GM23338 (cell line): ENCODE measurements at regions not wholly inside any gene's neighbourhood (a gene's known extent, or its start where the extent isn't known, plus 50 kb on each side); places are given as distances from the start of the nearest gene placed in this dataset.

Source experiments
- ATAC-seq: fragments of 200-7000 bp; cut with Tn5 transposase; 3 replicates; pipeline ENCODE4 v1.9.1; 2020
- DNase-seq: peaks from one replicate; pipeline ENCODE4 v3.0.0-alpha.2; 2015; ENCODE audit warnings: low spot score
- H2AFZ ChIP-seq: fragments of 200-600 bp; sonication (generic); 2 replicates; pipeline ENCODE4 v1.8.0; 2016; ENCODE audit warnings: antibody characterized with exemption, mild to moderate bottlenecking, moderate library complexity
- H3F3A ChIP-seq: fragments of 200-600 bp; sonication (generic); replicated peaks from 2 replicates; pipeline ENCODE4 v1.8.0; 2017; ENCODE audit warnings: antibody characterized with exemption, mixed run types, low read depth
- H3K27ac ChIP-seq: fragments of 200-600 bp; sonication (generic); 2 replicates; pipeline ENCODE4 v1.6.1; 2016; ENCODE audit warnings: low read depth
- H3K27me3 ChIP-seq: fragments of 200-600 bp; sonication (generic); 2 replicates; pipeline ENCODE4 v1.8.0; 2016; ENCODE audit warnings: mild to moderate bottlenecking, mixed run types, moderate library complexity; ENCODE audit not compliant: insufficient read depth
- H3K36me3 ChIP-seq: fragments of 200-600 bp; sonication (generic); 2 replicates; pipeline ENCODE4 v1.8.0; 2016; ENCODE audit warnings: mild to moderate bottlenecking; ENCODE audit not compliant: insufficient read depth
- H3K4me1 ChIP-seq: fragments of 200-600 bp; sonication (generic); 2 replicates; pipeline ENCODE4 v1.8.0; 2016; ENCODE audit warnings: mild to moderate bottlenecking, moderate library complexity; ENCODE audit not compliant: insufficient read depth
- H3K4me2 ChIP-seq: fragments of 200-600 bp; sonication (generic); 2 replicates; pipeline ENCODE4 v1.7.1; 2017; ENCODE audit warnings: mixed run types
- H3K4me3 ChIP-seq: fragments of 200-600 bp; sonication (generic); 2 replicates; pipeline ENCODE4 v1.6.1; 2016; ENCODE audit warnings: mixed run types
- H3K79me2 ChIP-seq: fragments of 200-600 bp; sonication (generic); replicated peaks from 2 replicates; pipeline ENCODE4 v1.8.0; 2017; ENCODE audit warnings: mild to moderate bottlenecking; ENCODE audit not compliant: insufficient read depth
- H3K9me2 ChIP-seq: fragments of 200-600 bp; sonication (generic); 2 replicates; pipeline ENCODE4 v1.8.0; 2017; ENCODE audit not compliant: insufficient read depth
- H4K20me1 ChIP-seq: fragments of 200-600 bp; sonication (generic); replicated peaks from 2 replicates; pipeline ENCODE4 v1.8.0; 2017; ENCODE audit warnings: mild to moderate bottlenecking; ENCODE audit not compliant: insufficient read depth
- H3K27ac Mint-ChIP-seq: 2 replicates; pipeline ENCODE4 v1.8.0; 2020; ENCODE audit warnings: inconsistent platforms, mild to moderate bottlenecking, moderate library complexity, mixed read lengths
- H3K27me3 Mint-ChIP-seq: 3 replicates; pipeline ENCODE4 v1.8.0; 2022; ENCODE audit warnings: low read depth, mild to moderate bottlenecking, moderate library complexity, mixed read lengths, inconsistent platforms; ENCODE audit not compliant: insufficient read depth, poor library complexity
- H3K36me3 Mint-ChIP-seq: 3 replicates; pipeline ENCODE4 v1.8.0; 2021; ENCODE audit warnings: low read depth, mild to moderate bottlenecking, inconsistent platforms, moderate library complexity, mixed read lengths
- H3K4me1 Mint-ChIP-seq: 3 replicates; pipeline ENCODE4 v1.8.0; 2020; ENCODE audit warnings: mild to moderate bottlenecking, inconsistent platforms, mixed read lengths
- H3K4me3 Mint-ChIP-seq: 3 replicates; pipeline ENCODE4 v1.8.0; 2021; ENCODE audit warnings: moderate library complexity, mild to moderate bottlenecking, inconsistent platforms, mixed read lengths
- H3K9me3 Mint-ChIP-seq: 3 replicates; pipeline ENCODE4 v1.8.0; 2020; ENCODE audit warnings: moderate library complexity, mild to moderate bottlenecking, inconsistent platforms, mixed read lengths
- EZH2 ChIP-seq: fragments of 200-600 bp; sonication (generic); IDR thresholded peaks from one replicate; pipeline ENCODE4 v1.8.0; 2017; ENCODE audit warnings: antibody characterized with exemption, mild to moderate bottlenecking, low read depth; ENCODE audit not compliant: unreplicated experiment
- EZH2phosphoT487 ChIP-seq: fragments of 200-600 bp; sonication (generic); IDR thresholded peaks from one replicate; pipeline ENCODE4 v1.8.1; 2018; ENCODE audit warnings: antibody characterized with exemption; ENCODE audit not compliant: unreplicated experiment
- JUNB ChIP-seq: IDR thresholded peaks from one replicate; pipeline ENCODE4 v1.6.1; 2016; ENCODE audit warnings: antibody characterized with exemption; ENCODE audit not compliant: unreplicated experiment
- NANOG ChIP-seq: IDR thresholded peaks from 2 replicates; pipeline ENCODE4 v1.6.1; 2016; ENCODE audit warnings: antibody characterized with exemption, borderline replicate concordance
- POLR2AphosphoS5 ChIP-seq: IDR thresholded peaks from 2 replicates; pipeline ENCODE4 v1.6.1; 2016; ENCODE audit warnings: antibody characterized with exemption, low read depth
- ZNF114 ChIP-seq: fragments of 250-450 bp; sonication (Bioruptor Pico); IDR thresholded peaks from 2 replicates; pipeline ENCODE4 v1.5.0; 2020; ENCODE audit warnings: mild to moderate bottlenecking, moderate library complexity
- ZNF331 ChIP-seq: fragments of 250-450 bp; sonication (Bioruptor Pico); IDR thresholded peaks from 2 replicates; pipeline ENCODE4 v1.5.0; 2020; ENCODE audit warnings: low read depth, mild to moderate bottlenecking, moderate library complexity
- TF ChIP-seq, protein P1 (sequence below): IDR thresholded peaks from one replicate; pipeline ENCODE4 v1.6.1; 2018; ENCODE audit warnings: antibody characterized with exemption; ENCODE audit not compliant: unreplicated experiment
- TF ChIP-seq, protein P2 (sequence below), 2 experiments: fragments of 200-600 bp in 1 of 2; sonication (generic) in 1 of 2; conservative IDR thresholded peaks; 2 replicates each; pipeline versions ENCODE4 v1.5.1 to v1.6.1; 2016 to 2017; ENCODE audit warnings: antibody characterized with exemption in 2 of 2, low read depth in 2 of 2, mild to moderate bottlenecking in 2 of 2, moderate library complexity in 1 of 2
- TF ChIP-seq, protein P3 (sequence below): fragments of 250-450 bp; sonication (Bioruptor Pico); IDR thresholded peaks from 2 replicates; pipeline ENCODE4 v1.5.0; 2020; ENCODE audit warnings: mild to moderate bottlenecking, moderate library complexity
- TF ChIP-seq, protein P4 (sequence below): IDR thresholded peaks from 2 replicates; pipeline ENCODE4 v1.6.1; 2016; ENCODE audit warnings: antibody characterized with exemption

DNA sequence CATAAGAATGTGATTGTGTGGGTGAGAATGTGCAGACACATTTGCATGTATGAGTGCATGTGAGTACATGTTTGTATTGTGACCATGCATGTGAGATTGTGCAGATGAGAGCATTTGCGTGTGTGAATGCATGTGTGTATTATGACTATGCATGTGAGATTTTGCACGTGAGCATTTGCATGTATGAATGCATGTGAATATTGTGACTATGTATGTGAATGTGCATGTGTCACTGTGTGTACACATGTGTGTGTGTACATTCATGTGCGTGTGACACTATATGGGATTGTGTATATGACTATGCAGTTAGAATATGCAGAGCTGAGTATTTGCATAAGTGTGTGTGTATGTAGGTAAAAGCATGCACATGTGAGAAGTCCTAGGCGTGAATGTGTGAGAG is 381.3 kb upstream of the MAF start:
- Histone ChIP-seq H3K4me2 (no peak overlapping the region), H3K4me3 (no peak overlapping the region), H3K27ac (no peak overlapping the region), H4K20me1 (no peaks in the 10 kb centered on the region), H3K27me3 (no peaks in the 10 kb centered on the region), H2AFZ (no peak overlapping the region), H3K79me2 (no peaks in the 10 kb centered on the region), H3K4me1 (no peaks in the 10 kb centered on the region), H3K9me2 (no peaks in the 10 kb centered on the region), H3F3A (no peaks in the 10 kb centered on the region), H3K36me3 (no peaks in the 10 kb centered on the region)
- no peak for ATAC-seq
- Mint-ChIP-seq H3K4me3 (no peak overlapping the region), H3K27ac (no peak overlapping the region), H3K36me3 (no peaks in the 10 kb centered on the region), H3K27me3 (peaks cover 1% of the 10 kb centered on the region), H3K4me1 (no peaks in the 10 kb centered on the region), H3K9me3 (no peaks in the 10 kb centered on the region)
- TF ChIP-seq EZH2 (no peak), POLR2AphosphoS5 (no peak), NANOG (no peak), ZNF331 (CRISPR knock-in tag) (no peak), ZNF114 (CRISPR knock-in tag) (no peak), EZH2phosphoT487 (no peak), JUNB (no peak)
- TF ChIP-seq, protein P1, sequence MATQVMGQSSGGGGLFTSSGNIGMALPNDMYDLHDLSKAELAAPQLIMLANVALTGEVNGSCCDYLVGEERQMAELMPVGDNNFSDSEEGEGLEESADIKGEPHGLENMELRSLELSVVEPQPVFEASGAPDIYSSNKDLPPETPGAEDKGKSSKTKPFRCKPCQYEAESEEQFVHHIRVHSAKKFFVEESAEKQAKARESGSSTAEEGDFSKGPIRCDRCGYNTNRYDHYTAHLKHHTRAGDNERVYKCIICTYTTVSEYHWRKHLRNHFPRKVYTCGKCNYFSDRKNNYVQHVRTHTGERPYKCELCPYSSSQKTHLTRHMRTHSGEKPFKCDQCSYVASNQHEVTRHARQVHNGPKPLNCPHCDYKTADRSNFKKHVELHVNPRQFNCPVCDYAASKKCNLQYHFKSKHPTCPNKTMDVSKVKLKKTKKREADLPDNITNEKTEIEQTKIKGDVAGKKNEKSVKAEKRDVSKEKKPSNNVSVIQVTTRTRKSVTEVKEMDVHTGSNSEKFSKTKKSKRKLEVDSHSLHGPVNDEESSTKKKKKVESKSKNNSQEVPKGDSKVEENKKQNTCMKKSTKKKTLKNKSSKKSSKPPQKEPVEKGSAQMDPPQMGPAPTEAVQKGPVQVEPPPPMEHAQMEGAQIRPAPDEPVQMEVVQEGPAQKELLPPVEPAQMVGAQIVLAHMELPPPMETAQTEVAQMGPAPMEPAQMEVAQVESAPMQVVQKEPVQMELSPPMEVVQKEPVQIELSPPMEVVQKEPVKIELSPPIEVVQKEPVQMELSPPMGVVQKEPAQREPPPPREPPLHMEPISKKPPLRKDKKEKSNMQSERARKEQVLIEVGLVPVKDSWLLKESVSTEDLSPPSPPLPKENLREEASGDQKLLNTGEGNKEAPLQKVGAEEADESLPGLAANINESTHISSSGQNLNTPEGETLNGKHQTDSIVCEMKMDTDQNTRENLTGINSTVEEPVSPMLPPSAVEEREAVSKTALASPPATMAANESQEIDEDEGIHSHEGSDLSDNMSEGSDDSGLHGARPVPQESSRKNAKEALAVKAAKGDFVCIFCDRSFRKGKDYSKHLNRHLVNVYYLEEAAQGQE: no peak
- TF ChIP-seq, protein P2, sequence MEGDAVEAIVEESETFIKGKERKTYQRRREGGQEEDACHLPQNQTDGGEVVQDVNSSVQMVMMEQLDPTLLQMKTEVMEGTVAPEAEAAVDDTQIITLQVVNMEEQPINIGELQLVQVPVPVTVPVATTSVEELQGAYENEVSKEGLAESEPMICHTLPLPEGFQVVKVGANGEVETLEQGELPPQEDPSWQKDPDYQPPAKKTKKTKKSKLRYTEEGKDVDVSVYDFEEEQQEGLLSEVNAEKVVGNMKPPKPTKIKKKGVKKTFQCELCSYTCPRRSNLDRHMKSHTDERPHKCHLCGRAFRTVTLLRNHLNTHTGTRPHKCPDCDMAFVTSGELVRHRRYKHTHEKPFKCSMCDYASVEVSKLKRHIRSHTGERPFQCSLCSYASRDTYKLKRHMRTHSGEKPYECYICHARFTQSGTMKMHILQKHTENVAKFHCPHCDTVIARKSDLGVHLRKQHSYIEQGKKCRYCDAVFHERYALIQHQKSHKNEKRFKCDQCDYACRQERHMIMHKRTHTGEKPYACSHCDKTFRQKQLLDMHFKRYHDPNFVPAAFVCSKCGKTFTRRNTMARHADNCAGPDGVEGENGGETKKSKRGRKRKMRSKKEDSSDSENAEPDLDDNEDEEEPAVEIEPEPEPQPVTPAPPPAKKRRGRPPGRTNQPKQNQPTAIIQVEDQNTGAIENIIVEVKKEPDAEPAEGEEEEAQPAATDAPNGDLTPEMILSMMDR (conservative IDR thresholded peaks at IDR 0.05; ENCODE audit: low read depth in 2 of 2): no peak
- TF ChIP-seq, protein P3, sequence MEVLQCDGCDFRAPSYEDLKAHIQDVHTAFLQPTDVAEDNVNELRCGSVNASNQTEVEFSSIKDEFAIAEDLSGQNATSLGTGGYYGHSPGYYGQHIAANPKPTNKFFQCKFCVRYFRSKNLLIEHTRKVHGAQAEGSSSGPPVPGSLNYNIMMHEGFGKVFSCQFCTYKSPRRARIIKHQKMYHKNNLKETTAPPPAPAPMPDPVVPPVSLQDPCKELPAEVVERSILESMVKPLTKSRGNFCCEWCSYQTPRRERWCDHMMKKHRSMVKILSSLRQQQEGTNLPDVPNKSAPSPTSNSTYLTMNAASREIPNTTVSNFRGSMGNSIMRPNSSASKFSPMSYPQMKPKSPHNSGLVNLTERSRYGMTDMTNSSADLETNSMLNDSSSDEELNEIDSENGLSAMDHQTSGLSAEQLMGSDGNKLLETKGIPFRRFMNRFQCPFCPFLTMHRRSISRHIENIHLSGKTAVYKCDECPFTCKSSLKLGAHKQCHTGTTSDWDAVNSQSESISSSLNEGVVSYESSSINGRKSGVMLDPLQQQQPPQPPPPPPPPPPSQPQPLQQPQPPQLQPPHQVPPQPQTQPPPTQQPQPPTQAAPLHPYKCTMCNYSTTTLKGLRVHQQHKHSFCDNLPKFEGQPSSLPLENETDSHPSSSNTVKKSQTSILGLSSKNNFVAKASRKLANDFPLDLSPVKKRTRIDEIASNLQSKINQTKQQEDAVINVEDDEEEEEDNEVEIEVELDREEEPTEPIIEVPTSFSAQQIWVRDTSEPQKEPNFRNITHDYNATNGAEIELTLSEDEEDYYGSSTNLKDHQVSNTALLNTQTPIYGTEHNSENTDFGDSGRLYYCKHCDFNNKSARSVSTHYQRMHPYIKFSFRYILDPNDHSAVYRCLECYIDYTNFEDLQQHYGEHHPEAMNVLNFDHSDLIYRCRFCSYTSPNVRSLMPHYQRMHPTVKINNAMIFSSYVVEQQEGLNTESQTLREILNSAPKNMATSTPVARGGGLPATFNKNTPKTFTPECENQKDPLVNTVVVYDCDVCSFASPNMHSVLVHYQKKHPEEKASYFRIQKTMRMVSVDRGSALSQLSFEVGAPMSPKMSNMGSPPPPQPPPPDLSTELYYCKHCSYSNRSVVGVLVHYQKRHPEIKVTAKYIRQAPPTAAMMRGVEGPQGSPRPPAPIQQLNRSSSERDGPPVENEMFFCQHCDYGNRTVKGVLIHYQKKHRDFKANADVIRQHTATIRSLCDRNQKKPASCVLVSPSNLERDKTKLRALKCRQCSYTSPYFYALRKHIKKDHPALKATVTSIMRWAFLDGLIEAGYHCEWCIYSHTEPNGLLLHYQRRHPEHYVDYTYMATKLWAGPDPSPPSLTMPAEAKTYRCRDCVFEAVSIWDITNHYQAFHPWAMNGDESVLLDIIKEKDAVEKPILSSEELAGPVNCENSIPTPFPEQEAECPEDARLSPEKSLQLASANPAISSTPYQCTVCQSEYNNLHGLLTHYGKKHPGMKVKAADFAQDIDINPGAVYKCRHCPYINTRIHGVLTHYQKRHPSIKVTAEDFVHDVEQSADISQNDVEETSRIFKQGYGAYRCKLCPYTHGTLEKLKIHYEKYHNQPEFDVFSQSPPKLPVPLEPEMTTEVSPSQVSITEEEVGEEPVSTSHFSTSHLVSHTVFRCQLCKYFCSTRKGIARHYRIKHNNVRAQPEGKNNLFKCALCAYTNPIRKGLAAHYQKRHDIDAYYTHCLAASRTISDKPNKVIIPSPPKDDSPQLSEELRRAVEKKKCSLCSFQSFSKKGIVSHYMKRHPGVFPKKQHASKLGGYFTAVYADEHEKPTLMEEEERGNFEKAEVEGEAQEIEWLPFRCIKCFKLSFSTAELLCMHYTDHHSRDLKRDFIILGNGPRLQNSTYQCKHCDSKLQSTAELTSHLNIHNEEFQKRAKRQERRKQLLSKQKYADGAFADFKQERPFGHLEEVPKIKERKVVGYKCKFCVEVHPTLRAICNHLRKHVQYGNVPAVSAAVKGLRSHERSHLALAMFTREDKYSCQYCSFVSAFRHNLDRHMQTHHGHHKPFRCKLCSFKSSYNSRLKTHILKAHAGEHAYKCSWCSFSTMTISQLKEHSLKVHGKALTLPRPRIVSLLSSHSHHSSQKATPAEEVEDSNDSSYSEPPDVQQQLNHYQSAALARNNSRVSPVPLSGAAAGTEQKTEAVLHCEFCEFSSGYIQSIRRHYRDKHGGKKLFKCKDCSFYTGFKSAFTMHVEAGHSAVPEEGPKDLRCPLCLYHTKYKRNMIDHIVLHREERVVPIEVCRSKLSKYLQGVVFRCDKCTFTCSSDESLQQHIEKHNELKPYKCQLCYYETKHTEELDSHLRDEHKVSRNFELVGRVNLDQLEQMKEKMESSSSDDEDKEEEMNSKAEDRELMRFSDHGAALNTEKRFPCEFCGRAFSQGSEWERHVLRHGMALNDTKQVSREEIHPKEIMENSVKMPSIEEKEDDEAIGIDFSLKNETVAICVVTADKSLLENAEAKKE (CRISPR knock-in tag): no peak
- TF ChIP-seq, protein P4, sequence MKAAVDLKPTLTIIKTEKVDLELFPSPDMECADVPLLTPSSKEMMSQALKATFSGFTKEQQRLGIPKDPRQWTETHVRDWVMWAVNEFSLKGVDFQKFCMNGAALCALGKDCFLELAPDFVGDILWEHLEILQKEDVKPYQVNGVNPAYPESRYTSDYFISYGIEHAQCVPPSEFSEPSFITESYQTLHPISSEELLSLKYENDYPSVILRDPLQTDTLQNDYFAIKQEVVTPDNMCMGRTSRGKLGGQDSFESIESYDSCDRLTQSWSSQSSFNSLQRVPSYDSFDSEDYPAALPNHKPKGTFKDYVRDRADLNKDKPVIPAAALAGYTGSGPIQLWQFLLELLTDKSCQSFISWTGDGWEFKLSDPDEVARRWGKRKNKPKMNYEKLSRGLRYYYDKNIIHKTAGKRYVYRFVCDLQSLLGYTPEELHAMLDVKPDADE: no peak
- no peak for DNase-seq
